Karpas-422 (cell line): ENCODE measurements at regions not wholly inside any gene's neighbourhood (a gene's known extent, or its start where the extent isn't known, plus 50 kb on each side); places are given as distances from the start of the nearest gene placed in this dataset.

Experiments
- DNase-seq: peaks from one replicate; pipeline ENCODE4 v3.0.0-alpha.2; 2015
- H2AFZ ChIP-seq: fragments of 200-600 bp; sonication (generic); 2 replicates; pipeline ENCODE4 v1.6.1; 2014; ENCODE audit warnings: antibody characterized with exemption, low read length, mixed read lengths
- H3K27ac ChIP-seq: fragments of 200-600 bp; sonication (generic); 2 replicates; pipeline ENCODE4 v1.5.1; 2014; ENCODE audit warnings: mild to moderate bottlenecking, low read length, moderate library complexity
- H3K27me3 ChIP-seq: fragments of 200-600 bp; sonication (generic); 2 replicates; pipeline ENCODE4 v1.6.1; 2014; ENCODE audit warnings: low read length, mixed read lengths
- H3K36me3 ChIP-seq: fragments of 200-600 bp; sonication (generic); 2 replicates; pipeline ENCODE4 v1.6.1; 2014; ENCODE audit warnings: low read length, mixed read lengths; ENCODE audit not compliant: insufficient read depth
- H3K4me1 ChIP-seq: fragments of 200-600 bp; sonication (generic); 2 replicates; pipeline ENCODE4 v1.6.1; 2014; ENCODE audit warnings: mild to moderate bottlenecking, low read length, mixed read lengths
- H3K4me2 ChIP-seq: fragments of 200-600 bp; sonication (generic); 2 replicates; pipeline ENCODE4 v1.6.1; 2014; ENCODE audit warnings: low read length, low read depth, mild to moderate bottlenecking; ENCODE audit not compliant: poor library complexity, severe bottlenecking
- H3K4me3 ChIP-seq: fragments of 200-600 bp; sonication (generic); 2 replicates; pipeline ENCODE4 v1.5.1; 2014; ENCODE audit warnings: mild to moderate bottlenecking, antibody characterized with exemption, low read length, mixed read lengths
- H3K79me2 ChIP-seq: fragments of 200-600 bp; sonication (generic); 2 replicates; pipeline ENCODE4 v1.6.1; 2014; ENCODE audit warnings: mild to moderate bottlenecking, low read length, mixed read lengths
- H3K9ac ChIP-seq: fragments of 200-600 bp; sonication (generic); 2 replicates; pipeline ENCODE4 v1.6.0; 2014; ENCODE audit warnings: low read length
- H3K9me2 ChIP-seq: fragments of 200-600 bp; sonication (generic), shearing (Covaris generic); replicated peaks from 2 replicates; pipeline ENCODE4 v1.6.0; 2014; ENCODE audit warnings: mild to moderate bottlenecking, low read length, moderate library complexity; ENCODE audit not compliant: insufficient read depth
- H3K9me3 ChIP-seq: fragments of 300-700, 200-600 bp; sonication (generic); 2 replicates; pipeline ENCODE4 v1.6.1; 2014; ENCODE audit warnings: low read length, mixed read lengths
- H4K20me1 ChIP-seq: fragments of 200-600 bp; sonication (generic); 2 replicates; pipeline ENCODE4 v1.6.1; 2014; ENCODE audit warnings: mild to moderate bottlenecking, antibody characterized with exemption, low read length, low read depth; ENCODE audit not compliant: insufficient read depth

DNA sequence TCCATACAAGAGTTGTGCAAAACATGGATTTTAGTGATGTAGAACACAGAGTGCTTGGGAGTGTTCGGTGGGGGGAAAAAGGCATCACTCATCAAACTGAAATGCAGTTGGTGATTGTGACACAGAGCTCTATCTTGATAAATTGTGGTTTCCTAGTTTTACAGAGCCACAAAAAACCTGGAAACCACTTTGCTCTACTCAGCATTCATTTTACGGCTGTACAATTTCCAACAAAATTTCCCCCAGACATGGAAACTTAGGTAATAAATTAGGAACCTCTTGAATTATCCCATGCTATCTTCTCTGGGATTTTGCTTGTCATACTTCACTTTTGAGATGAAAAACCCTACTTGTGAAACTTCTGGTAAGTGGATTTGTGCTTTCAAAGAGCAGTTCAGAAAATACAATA is 614.9 kb upstream of the FZD8 start:
- Histone ChIP-seq H3K9me3 (0 out of 2 replicates have a peak, but pooled peaks cover 3% of the 10 kb centered on the region), H3K79me2 (no peaks in the 10 kb centered on the region), H3K27ac (no peak overlapping the region), H3K27me3 (no peaks in the 10 kb centered on the region), H2AFZ (no peak overlapping the region), H3K9me2 (no peaks in the 10 kb centered on the region), H3K36me3 (no peaks in the 10 kb centered on the region), H3K9ac (no peak overlapping the region), H3K4me3 (no peak overlapping the region), H3K4me1 (no peaks in the 10 kb centered on the region), H4K20me1 (no peaks in the 10 kb centered on the region), H3K4me2 (no peak overlapping the region)
- no peak for DNase-seq

DNA sequence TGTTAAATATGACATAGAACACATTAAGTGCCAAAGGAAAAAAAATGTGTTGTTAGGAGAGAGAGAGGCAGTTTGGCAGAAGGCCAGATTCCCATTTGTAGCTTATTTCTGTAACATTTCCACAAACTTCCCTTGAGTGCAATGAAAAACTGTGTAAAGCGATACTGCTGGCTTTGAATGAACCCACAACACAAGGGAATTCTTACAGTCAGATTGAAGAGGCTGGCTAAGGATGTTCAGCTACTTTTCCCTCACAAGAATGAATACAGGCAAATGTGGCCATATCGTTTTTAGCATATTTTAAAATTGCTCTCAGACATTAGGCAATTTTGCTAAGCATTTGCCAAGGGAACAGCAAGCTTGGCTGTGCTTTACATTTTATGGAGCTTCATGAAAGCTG is 614.1 kb upstream of the FZD8 start:
- Histone ChIP-seq H3K79me2 (no peaks in the 10 kb centered on the region), H3K36me3 (no peaks in the 10 kb centered on the region), H3K27ac (no peak overlapping the region), H3K9ac (no peak overlapping the region), H3K4me3 (no peak overlapping the region), H3K4me2 (no peak overlapping the region), H3K9me2 (no peaks in the 10 kb centered on the region), H3K27me3 (no peaks in the 10 kb centered on the region), H4K20me1 (no peaks in the 10 kb centered on the region), H3K9me3 (0 out of 2 replicates have a peak, but pooled peaks cover 3% of the 10 kb centered on the region), H3K4me1 (no peaks in the 10 kb centered on the region), H2AFZ (no peak overlapping the region)
- no peak for DNase-seq

DNA sequence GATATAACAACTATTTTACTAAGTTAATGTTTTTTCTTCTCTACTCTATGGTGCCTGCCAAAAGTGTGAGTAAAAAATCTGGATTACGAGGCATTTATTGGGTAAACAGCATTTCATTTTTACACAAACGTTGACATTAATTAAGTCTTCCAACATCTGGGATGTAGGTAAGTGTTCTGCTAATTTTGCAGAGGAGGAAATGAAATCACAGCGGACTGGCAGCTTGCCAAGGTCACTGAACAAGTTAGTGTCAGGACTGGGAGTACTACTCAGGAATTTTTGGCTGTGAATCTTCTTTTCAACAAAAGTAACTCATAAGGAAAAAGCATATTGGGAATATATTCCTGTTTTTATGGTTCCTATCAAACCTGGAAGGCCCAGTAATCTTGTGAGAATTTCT is 612.1 kb upstream of the FZD8 start:
- Histone ChIP-seq H3K4me3 (no peak overlapping the region), H3K36me3 (no peaks in the 10 kb centered on the region), H3K27me3 (no peaks in the 10 kb centered on the region), H3K4me2 (no peak overlapping the region), H3K9me3 (0 out of 2 replicates have a peak, but pooled peaks cover 3% of the 10 kb centered on the region), H3K9me2 (no peaks in the 10 kb centered on the region), H2AFZ (no peak overlapping the region), H3K4me1 (no peaks in the 10 kb centered on the region), H3K79me2 (no peaks in the 10 kb centered on the region), H4K20me1 (no peaks in the 10 kb centered on the region), H3K9ac (no peak overlapping the region), H3K27ac (no peak overlapping the region)
- no peak for DNase-seq

DNA sequence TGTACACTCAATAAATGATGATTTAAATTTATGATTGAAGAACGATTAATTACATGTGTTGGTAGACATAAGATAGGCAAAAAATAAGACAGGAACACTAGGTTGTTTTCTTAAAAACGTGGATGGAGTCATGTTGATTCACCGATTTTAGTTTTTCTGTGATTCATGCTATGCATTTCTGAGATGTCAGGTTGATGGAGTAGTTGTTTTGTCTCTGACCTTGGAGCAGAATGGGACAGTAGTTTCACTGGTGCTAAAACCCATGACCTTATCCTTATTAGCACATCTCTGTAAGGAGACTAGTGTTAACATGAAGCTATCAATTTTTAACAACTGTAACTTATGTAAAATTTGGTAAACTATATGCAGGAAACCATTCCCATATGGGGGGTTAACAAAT is 611.6 kb upstream of the FZD8 start:
- Histone ChIP-seq H3K4me1 (no peaks in the 10 kb centered on the region), H3K4me2 (no peak overlapping the region), H3K36me3 (no peaks in the 10 kb centered on the region), H3K9me3 (0 out of 2 replicates have a peak, but pooled peaks cover 3% of the 10 kb centered on the region), H3K27me3 (no peaks in the 10 kb centered on the region), H3K9ac (no peak overlapping the region), H3K9me2 (no peaks in the 10 kb centered on the region), H3K4me3 (no peak overlapping the region), H3K27ac (no peak overlapping the region), H3K79me2 (no peaks in the 10 kb centered on the region), H2AFZ (no peak overlapping the region), H4K20me1 (no peaks in the 10 kb centered on the region)
- no peak for DNase-seq

DNA sequence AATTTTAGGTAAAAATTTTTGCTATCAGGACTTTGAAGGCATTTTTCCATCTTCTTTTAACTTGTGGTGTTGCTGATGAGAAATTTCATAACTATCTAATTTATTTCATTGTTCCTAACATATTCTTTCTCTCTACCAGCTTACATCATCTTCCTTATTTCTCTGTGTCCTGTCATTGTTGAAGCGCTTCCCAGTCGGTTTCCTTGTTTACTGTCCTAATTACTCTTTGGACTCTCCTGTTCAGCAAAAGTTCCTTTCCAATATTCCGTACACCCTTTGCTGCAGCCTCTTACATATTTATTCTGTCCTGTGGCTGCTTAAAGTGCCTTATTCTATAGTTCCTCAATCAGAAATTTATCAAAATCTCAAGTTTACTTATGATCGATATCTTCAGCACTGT is 609.0 kb upstream of the FZD8 start:
- Histone ChIP-seq H3K4me2 (no peak overlapping the region), H3K4me3 (no peak overlapping the region), H3K27ac (no peak overlapping the region), H3K9ac (no peak overlapping the region), H3K4me1 (no peaks in the 10 kb centered on the region), H3K79me2 (no peaks in the 10 kb centered on the region), H3K9me3 (0 out of 2 replicates have a peak, but pooled peaks cover 3% of the 10 kb centered on the region), H2AFZ (no peak overlapping the region), H3K9me2 (no peaks in the 10 kb centered on the region), H3K36me3 (no peaks in the 10 kb centered on the region), H4K20me1 (no peaks in the 10 kb centered on the region), H3K27me3 (no peaks in the 10 kb centered on the region)
- no peak for DNase-seq

DNA sequence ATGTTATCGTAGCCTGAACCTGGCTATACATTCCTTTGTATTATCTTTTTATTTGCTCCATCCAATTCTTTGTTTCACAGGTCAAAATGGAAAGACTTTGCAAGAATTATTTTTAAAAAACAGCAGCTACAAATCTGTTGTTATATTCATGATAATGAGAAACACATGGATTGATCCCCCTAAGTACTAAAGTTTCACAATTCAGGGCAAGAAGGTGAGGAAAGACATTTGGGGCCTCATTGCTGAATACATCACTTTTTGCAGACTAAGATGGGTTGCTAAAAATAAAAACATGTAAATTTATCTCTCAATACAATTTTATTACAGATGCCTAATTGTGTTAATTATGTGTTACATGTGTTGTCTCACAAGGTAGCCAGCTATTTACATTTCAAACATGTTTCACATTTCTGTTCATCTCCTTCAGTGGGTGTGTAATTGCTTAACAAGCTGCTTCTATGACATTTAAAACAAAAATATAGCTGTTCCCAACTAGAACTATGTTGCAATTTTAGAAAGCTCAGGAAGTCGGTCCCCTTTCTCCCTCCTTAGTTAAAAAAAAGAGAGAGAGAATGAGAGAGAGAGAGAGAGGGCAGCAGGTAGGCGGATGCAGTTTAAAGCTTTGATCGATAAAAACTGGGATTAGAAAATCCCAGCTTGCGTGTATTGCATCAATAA is 606.3 kb upstream of the FZD8 start:
- no peaks in the 10 kb centered on the region for H3K9me3 ChIP-seq

DNA sequence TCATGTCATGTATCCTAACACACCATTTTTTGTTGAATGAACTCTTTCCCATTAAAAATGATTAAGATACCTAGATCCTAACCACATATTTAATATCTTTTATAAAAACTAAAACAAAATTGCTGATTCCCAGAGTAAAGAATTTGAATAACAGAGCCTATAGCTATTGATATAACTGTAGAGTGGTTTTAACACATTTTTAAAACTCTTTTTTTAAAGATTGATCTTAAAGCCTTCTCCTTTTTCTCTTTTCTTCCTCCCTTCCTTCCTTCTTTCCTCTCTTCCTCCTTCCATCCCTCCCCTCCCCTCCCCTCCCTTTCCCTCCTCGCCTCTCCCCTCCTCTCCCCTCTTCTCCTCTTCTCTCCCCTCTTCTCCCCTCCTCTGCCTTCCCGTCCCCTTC is 605.4 kb upstream of the FZD8 start:
- no peak overlapping the region for H2AFZ ChIP-seq
- DNase-seq: no peak

More for the DNA sequence above, 606.3 kb upstream of the FZD8 start:
- H2AFZ ChIP-seq: no peak overlapping the region
- DNase-seq: no peak
- no peak overlapping the region for H3K4me3 ChIP-seq
- H3K79me2 ChIP-seq: no peaks in the 10 kb centered on the region
- no peaks in the 10 kb centered on the region for H3K36me3 ChIP-seq
- no peak overlapping the region for H3K9ac ChIP-seq
- no peaks in the 10 kb centered on the region for H4K20me1 ChIP-seq
- no peak overlapping the region for H3K27ac ChIP-seq
- H3K27me3 ChIP-seq: no peaks in the 10 kb centered on the region
- no peak overlapping the region for H3K4me2 ChIP-seq
- no peaks in the 10 kb centered on the region for H3K4me1 ChIP-seq
- H3K9me2 ChIP-seq: no peaks in the 10 kb centered on the region

DNA sequence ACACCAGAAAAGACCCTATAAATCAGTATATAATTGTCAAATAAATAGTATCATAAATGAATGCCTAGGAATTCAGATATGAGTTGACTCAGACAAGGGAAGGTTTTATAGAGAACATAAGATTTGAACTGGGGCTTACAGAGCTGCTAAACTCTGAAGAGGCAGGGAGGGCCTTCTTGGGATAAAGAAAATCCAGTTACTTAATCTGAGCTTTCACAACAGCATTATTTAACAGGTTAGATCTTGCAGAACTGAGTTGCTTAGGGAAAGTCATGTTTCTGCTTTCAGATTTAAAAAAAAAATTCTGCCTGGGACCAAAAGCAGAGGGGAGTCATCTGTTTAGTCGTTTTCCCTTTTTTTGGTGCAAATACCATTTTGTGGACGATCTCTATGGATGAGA is 594.8 kb upstream of the FZD8 start:
- Histone ChIP-seq H3K9me3 (no peaks in the 10 kb centered on the region), H3K9me2 (no peaks in the 10 kb centered on the region), H3K27ac (no peak overlapping the region), H3K27me3 (no peaks in the 10 kb centered on the region), H4K20me1 (no peaks in the 10 kb centered on the region), H3K9ac (no peak overlapping the region), H3K4me3 (no peak overlapping the region), H3K36me3 (no peaks in the 10 kb centered on the region), H3K79me2 (no peaks in the 10 kb centered on the region), H3K4me1 (no peaks in the 10 kb centered on the region), H2AFZ (no peak overlapping the region), H3K4me2 (no peak overlapping the region)
- DNase-seq: no peak

More for the DNA sequence above, 605.4 kb upstream of the FZD8 start:
- Histone ChIP-seq H3K4me3 (no peak overlapping the region), H3K27ac (no peak overlapping the region), H3K4me2 (no peak overlapping the region), H3K9me3 (no peaks in the 10 kb centered on the region), H3K9me2 (no peaks in the 10 kb centered on the region), H3K79me2 (no peaks in the 10 kb centered on the region), H3K4me1 (no peaks in the 10 kb centered on the region), H4K20me1 (no peaks in the 10 kb centered on the region), H3K9ac (no peak overlapping the region), H3K27me3 (no peaks in the 10 kb centered on the region), H3K36me3 (no peaks in the 10 kb centered on the region)
